H9 (cell line): ENCODE measurements at regions not wholly inside any gene's neighbourhood (a gene's known extent, or its start where the extent isn't known, plus 50 kb on each side); places are given as distances from the start of the nearest gene placed in this dataset.

Experiments
- DNase-seq: peaks from one replicate; pipeline ENCODE4 v3.0.0-alpha.2; 2017
- H2AFZ ChIP-seq: one replicate; pipeline ENCODE4 v1.6.1; 2013; ENCODE audit warnings: mild to moderate bottlenecking, low read length, control low read depth, moderate library complexity
- H2AK5ac ChIP-seq: 2 replicates; pipeline ENCODE4 v1.6.1; 2013; ENCODE audit warnings: low read length, control low read depth, mixed read lengths; ENCODE audit not compliant: insufficient read length
- H2BK120ac ChIP-seq: one replicate; pipeline ENCODE4 v1.6.1; 2013; ENCODE audit warnings: low read depth, mild to moderate bottlenecking, low read length, control low read depth, inconsistent platforms; ENCODE audit not compliant: poor library complexity, severe bottlenecking
- H2BK12ac ChIP-seq: 2 replicates; pipeline ENCODE4 v1.6.1; 2013; ENCODE audit warnings: low read length, control low read depth, mixed read lengths, low read depth; ENCODE audit not compliant: insufficient read length
- H2BK15ac ChIP-seq: 2 replicates; pipeline ENCODE4 v1.6.1; 2013; ENCODE audit warnings: low read depth, low read length, control low read depth
- H2BK20ac ChIP-seq: one replicate; pipeline ENCODE4 v1.6.1; 2013; ENCODE audit warnings: low read depth, mild to moderate bottlenecking, low read length, control low read depth, inconsistent platforms; ENCODE audit not compliant: poor library complexity, severe bottlenecking
- H2BK5ac ChIP-seq: 2 replicates; pipeline ENCODE4 v1.6.1; 2013; ENCODE audit warnings: low read length, control low read depth, mixed read lengths; ENCODE audit not compliant: insufficient read length
- H3K14ac ChIP-seq: 2 replicates; pipeline ENCODE4 v1.6.1; 2013; ENCODE audit warnings: low read length, control low read depth; ENCODE audit not compliant: insufficient read depth
- H3K18ac ChIP-seq: 2 replicates; pipeline ENCODE4 v1.6.1; 2013; ENCODE audit warnings: low read depth, mild to moderate bottlenecking, mixed read lengths, low read length, control low read depth; ENCODE audit not compliant: insufficient read length
- H3K23ac ChIP-seq: 2 replicates; pipeline ENCODE4 v1.6.1; 2013; ENCODE audit warnings: low read length, control low read depth, mixed read lengths, low read depth; ENCODE audit not compliant: insufficient read length
- H3K23me2 ChIP-seq: 2 replicates; pipeline ENCODE4 v1.6.1; 2013; ENCODE audit warnings: low read depth, mild to moderate bottlenecking, mixed read lengths, low read length, control low read depth; ENCODE audit not compliant: insufficient read length, poor library complexity, severe bottlenecking
- H3K27ac ChIP-seq: 2 replicates; pipeline ENCODE4 v1.5.1; 2013; ENCODE audit warnings: low read length, control low read depth, mixed read lengths, low read depth; ENCODE audit not compliant: insufficient read length
- H3K27me3 ChIP-seq: 2 replicates; pipeline ENCODE4 v1.6.1; 2013; ENCODE audit warnings: low read length, control low read depth, inconsistent platforms; ENCODE audit not compliant: insufficient read depth
- H3K4ac ChIP-seq: 2 replicates; pipeline ENCODE4 v1.6.1; 2013; ENCODE audit warnings: low read depth, mild to moderate bottlenecking, control low read depth, inconsistent platforms, low read length, moderate library complexity
- H3K4me1 ChIP-seq: 2 replicates; pipeline ENCODE4 v1.6.1; 2013; ENCODE audit warnings: low read length, control low read depth, inconsistent platforms; ENCODE audit not compliant: insufficient read depth
- H3K4me2 ChIP-seq: 2 replicates; pipeline ENCODE4 v1.6.1; 2013; ENCODE audit warnings: low read length, control low read depth, mixed read lengths; ENCODE audit not compliant: insufficient read length, insufficient read depth
- H3K56ac ChIP-seq: 2 replicates; pipeline ENCODE4 v1.6.1; 2013; ENCODE audit warnings: low read depth, mild to moderate bottlenecking, mixed read lengths, low read length, control low read depth; ENCODE audit not compliant: insufficient read length
- H3K79me1 ChIP-seq: 2 replicates; pipeline ENCODE4 v1.6.1; 2013; ENCODE audit warnings: low read depth, mild to moderate bottlenecking, moderate library complexity, low read length, control low read depth, inconsistent platforms; ENCODE audit not compliant: insufficient read depth, poor library complexity, severe bottlenecking
- H3K79me2 ChIP-seq: 2 replicates; pipeline ENCODE4 v1.6.1; 2013; ENCODE audit warnings: low read length, control low read depth, inconsistent platforms; ENCODE audit not compliant: insufficient read depth
- H3K9ac ChIP-seq: 2 replicates; pipeline ENCODE4 v1.6.1; 2013; ENCODE audit warnings: low read length, control low read depth, mixed read lengths; ENCODE audit not compliant: insufficient read length; ENCODE audit errors: extremely low read depth
- H3K9me3 ChIP-seq: one replicate; pipeline ENCODE4 v1.6.1; 2013; ENCODE audit warnings: low read depth, low read length, inconsistent platforms; ENCODE audit not compliant: control insufficient read depth
- H3T11ph ChIP-seq: one replicate; pipeline ENCODE4 v1.6.1; 2013; ENCODE audit warnings: mild to moderate bottlenecking, low read length, control low read depth, inconsistent platforms
- H4K20me1 ChIP-seq: one replicate; pipeline ENCODE4 v1.6.1; 2013; ENCODE audit not compliant: control insufficient read depth, insufficient read length, insufficient read depth
- H4K5ac ChIP-seq: 2 replicates; pipeline ENCODE4 v1.6.1; 2013; ENCODE audit warnings: low read depth, mild to moderate bottlenecking, mixed read lengths, low read length, control low read depth; ENCODE audit not compliant: insufficient read length
- H4K8ac ChIP-seq: replicated peaks from 2 replicates; pipeline ENCODE4 v1.6.1; 2013; ENCODE audit warnings: low read length, control low read depth, mixed read lengths, low read depth; ENCODE audit not compliant: insufficient read length
- H4K91ac ChIP-seq: 2 replicates; pipeline ENCODE4 v1.6.1; 2013; ENCODE audit warnings: low read depth, mild to moderate bottlenecking, moderate library complexity, mixed read lengths, low read length, control low read depth; ENCODE audit not compliant: insufficient read length
- H3K27ac Mint-ChIP-seq, 3 experiments: 2 replicates in 2 of 3; 3 replicates in 1 of 3; pipeline ENCODE4 v1.8.0; 2020 to 2021; ENCODE audit warnings: mixed read lengths in 3 of 3, mild to moderate bottlenecking in 1 of 3, moderate library complexity in 1 of 3
- H3K27me3 Mint-ChIP-seq: 2 replicates; pipeline ENCODE4 v1.8.0; 2021; ENCODE audit warnings: low read depth, mild to moderate bottlenecking, moderate library complexity, mixed read lengths
- H3K36me3 Mint-ChIP-seq, 3 experiments: 2 replicates in 2 of 3; 3 replicates in 1 of 3; pipeline ENCODE4 v1.8.0; 2020 to 2021; ENCODE audit warnings: low read depth in 3 of 3, mixed read lengths in 3 of 3; ENCODE audit not compliant: insufficient read depth in 1 of 3
- H3K4me1 Mint-ChIP-seq, 2 experiments: 2 replicates each; pipeline ENCODE4 v1.8.0; 2020; ENCODE audit warnings: mixed read lengths in 2 of 2
- H3K4me3 Mint-ChIP-seq, 2 experiments: 2 replicates in 1 of 2; 3 replicates in 1 of 2; pipeline ENCODE4 v1.8.0; 2020 to 2021; ENCODE audit warnings: mild to moderate bottlenecking in 2 of 2, mixed read lengths in 2 of 2, moderate library complexity in 1 of 2
- H3K9me3 Mint-ChIP-seq, 2 experiments: 2 replicates in 1 of 2; 3 replicates in 1 of 2; pipeline ENCODE4 v1.8.0; 2020; ENCODE audit warnings: mild to moderate bottlenecking in 2 of 2, mixed read lengths in 2 of 2, moderate library complexity in 1 of 2
- CTCF ChIP-seq: fragments of 200-600 bp; sonication (generic); conservative IDR thresholded peaks from 3 replicates; pipeline ENCODE4 v1.8.0; 2021; ENCODE audit warnings: antibody characterized with exemption, mild to moderate bottlenecking
- WGBS: extraction: QIAGEN DNeasy Blood & Tissue Kit; methylation state at CpG from one replicate; pipeline ENCODE4 v1.1.7; 2013; ENCODE audit warnings: missing lambda C conversion rate, low lambda C conversion rate, mixed read lengths; ENCODE audit not compliant: insufficient read length; ENCODE audit errors: extremely low coverage; 5-methylcytosine and 5-hydroxymethylcytosine counted together

GRCh38 chrX:130555341-130555740 lies 153.6 kb downstream of the RBMX2 start:
- no peak for DNase-seq
- Histone ChIP-seq H2BK15ac (no peak overlapping the region), H4K20me1 (no peaks in the 10 kb centered on the region), H3K56ac (no peak overlapping the region), H3K4me1 (no peaks in the 10 kb centered on the region), H2BK5ac (no peak overlapping the region), H3K18ac (no peak overlapping the region), H2BK20ac (no peak overlapping the region), H3K79me2 (no peaks in the 10 kb centered on the region), H4K91ac (no peak overlapping the region), H3K4me2 (no peak overlapping the region), H2BK12ac (no peak overlapping the region), H3K23ac (no peak overlapping the region), H3K79me1 (no peaks in the 10 kb centered on the region), H3K9ac (no peak overlapping the region), H3T11ph (no peak overlapping the region), H3K4ac (no peak overlapping the region), H3K23me2 (no peaks in the 10 kb centered on the region), H4K5ac (no peak overlapping the region), H3K14ac (no peak overlapping the region), H2BK120ac (no peak overlapping the region), H3K27me3 (no peaks in the 10 kb centered on the region), H3K27ac (no peak overlapping the region), H4K8ac (no peak overlapping the region), H3K9me3 (no peaks in the 10 kb centered on the region), H2AK5ac (no peak overlapping the region), H2AFZ (no peak overlapping the region)
- WGBS, result no CpG with 5 or more reads among the region's 3 CpGs
- no peak overlapping the region for H3K4me3 Mint-ChIP-seq
- no peaks in the 10 kb centered on the region for H3K36me3 Mint-ChIP-seq
- H3K27me3 Mint-ChIP-seq, result peaks cover 22% of the 10 kb centered on the region
- H3K27ac Mint-ChIP-seq, result no peak overlapping the region
- no peaks in the 10 kb centered on the region for H3K9me3 Mint-ChIP-seq
- peaks cover 1 to 2% of the 10 kb centered on the region in 2 experiments; a peak in 2 of 4 replicates for H3K4me1 Mint-ChIP-seq
- no peak for TF ChIP-seq CTCF
